ENCODE measurements at regions not wholly inside any gene's neighbourhood (a gene's known extent, or its start where the extent isn't known, plus 50 kb on each side); places are given as distances from the start of the nearest gene placed in this dataset.

- H3K4me3 ChIP-seq: no peak overlapping the region
- intact Hi-C loops (cut with DNase I, micrococcal nuclease): no loop called here
- H3K9me3 ChIP-seq: no peaks in the 10 kb centered on the region
- DNase-seq (no peak), ATAC-seq (no peak)
- no peaks in the 10 kb centered on the region for H3K36me3 ChIP-seq (ENCODE audit: low read depth)
- TF ChIP-seq CTCF (IDR thresholded peaks at IDR 0.05): no peak
- H3K4me1 ChIP-seq (ENCODE audit: low read depth): no peaks in the 10 kb centered on the region
Measured at GRCh38 chr7:85699482-85699881, 512.6 kb upstream of the SEMA3D start.

GRCh38 chr7:85695533-85695932 is 508.7 kb upstream of the SEMA3D start:
- Histone ChIP-seq H3K36me3 (ENCODE audit: low read depth) (no peaks in the 10 kb centered on the region), H3K9me3 (no peaks in the 10 kb centered on the region), H3K4me3 (no peak overlapping the region), H3K4me1 (ENCODE audit: low read depth) (no peaks in the 10 kb centered on the region)
- TF ChIP-seq CTCF (IDR thresholded peaks at IDR 0.05): no peak
- ATAC-seq (no peak), DNase-seq (no peak)
- intact Hi-C loops (cut with DNase I, micrococcal nuclease): no loop called here

GRCh38 chr7:85695041-85695440 is 508.2 kb upstream of the SEMA3D start:
- Histone ChIP-seq H3K4me1 (ENCODE audit: low read depth) (no peaks in the 10 kb centered on the region), H3K36me3 (ENCODE audit: low read depth) (no peaks in the 10 kb centered on the region), H3K9me3 (no peaks in the 10 kb centered on the region), H3K4me3 (no peak overlapping the region)
- DNase-seq (no peak), ATAC-seq (no peak)
- intact Hi-C loops (cut with DNase I, micrococcal nuclease): no loop called here
- TF ChIP-seq CTCF (IDR thresholded peaks at IDR 0.05): no peak

- ATAC-seq: no peak
- H3K4me3 ChIP-seq: no peak overlapping the region
- no peak for TF ChIP-seq CTCF (IDR thresholded peaks at IDR 0.05)
- H3K9me3 ChIP-seq: no peaks in the 10 kb centered on the region
- H3K36me3 ChIP-seq (ENCODE audit: low read depth): no peaks in the 10 kb centered on the region
- intact Hi-C loops (cut with DNase I, micrococcal nuclease): no loop called here
- no peaks in the 10 kb centered on the region for H3K4me1 ChIP-seq (ENCODE audit: low read depth)
- DNase-seq: no peak
Measured at GRCh38 chr7:85693326-85693725, 506.5 kb upstream of the SEMA3D start.

- no peak for TF ChIP-seq CTCF (IDR thresholded peaks at IDR 0.05)
- no peak overlapping the region for H3K4me3 ChIP-seq
- no peaks in the 10 kb centered on the region for H3K4me1 ChIP-seq (ENCODE audit: low read depth)
- ATAC-seq (no peak), DNase-seq (no peak)
- intact Hi-C loops (cut with DNase I, micrococcal nuclease): no loop called here
- H3K36me3 ChIP-seq (ENCODE audit: low read depth): no peaks in the 10 kb centered on the region
- H3K9me3 ChIP-seq: no peaks in the 10 kb centered on the region
Measured at GRCh38 chr7:85688712-85689111, 501.9 kb upstream of the SEMA3D start.
